ENCODE measurements at regions not wholly inside any gene's neighbourhood (a gene's known extent, or its start where the extent isn't known, plus 50 kb on each side); places are given as distances from the start of the nearest gene placed in this dataset.

GRCh38 chr18:41461114-41461513 lies 493.9 kb upstream of the PIK3C3 start:
- no peak overlapping the region for H2AK5ac ChIP-seq (ENCODE audit: low read depth, low read length)
- 82% methylated on average over 2 of the region's 2 CpGs; no CpG with 5 or more reads in 1 of the 2 experiments for WGBS, 2 experiments (ENCODE audit: extremely low coverage in 1 of 2, insufficient coverage in 1 of 2, insufficient read length in 1 of 2, insufficient replicate concordance in 2 of 2, low coverage in 1 of 2, low lambda C conversion rate in 2 of 2, missing lambda C conversion rate in 1 of 2)
- POLR2A ChIA-PET (ENCODE audit: partially characterized antibody), result interaction anchor here (1.7 kb wide), 1 partner anchor 10 kb away, joined by 5 read pairs; no protein-coding TSS in a partner anchor
- H2AFZ ChIP-seq (ENCODE audit: low read length), result no peak overlapping the region
- H3K36me3 ChIP-seq (ENCODE audit: control insufficient read depth in 2 of 4, insufficient read depth in 4 of 4, low read length in 3 of 4), result no peaks in the 10 kb centered on the region
- H3K9me3 ChIP-seq (ENCODE audit: insufficient read depth in 2 of 2, low read depth in 1 of 2, low read length in 1 of 2), result no peaks in the 10 kb centered on the region
- CTCF ChIA-PET (ENCODE audit: partially characterized antibody), result no interaction called here
- H3K79me2 ChIP-seq (ENCODE audit: control insufficient read depth in 1 of 2, insufficient read depth in 2 of 2, low read length in 2 of 2), result no peaks in the 10 kb centered on the region
- no peak overlapping the region for H2BK120ac ChIP-seq (replicated peaks; ENCODE audit: low read depth, low read length)
- H3K79me1 ChIP-seq (ENCODE audit: low read depth, low read length), result no peaks in the 10 kb centered on the region
- no peak overlapping the region for H4K5ac ChIP-seq (ENCODE audit: insufficient read length, low read depth, low read length)
- H2BK20ac ChIP-seq (ENCODE audit: low read length), result no peak overlapping the region
- no peak overlapping the region for H3K14ac ChIP-seq (ENCODE audit: insufficient read length)
- H2BK15ac ChIP-seq (ENCODE audit: low read length), result no peak overlapping the region
- no peak for DNase-seq (ENCODE audit: low read depth in 1 of 2, low spot score in 2 of 2)
- H4K20me1 ChIP-seq (replicated peaks in 1 of 2; ENCODE audit: control insufficient read depth in 1 of 2, insufficient read depth in 2 of 2, low read length in 2 of 2), result no peaks in the 10 kb centered on the region
- H4K91ac ChIP-seq (replicated peaks; ENCODE audit: insufficient read length, low read length), result no peak overlapping the region
- no peak overlapping the region for H3K27ac ChIP-seq (ENCODE audit: low read depth, low read length)
- H3K4ac ChIP-seq (replicated peaks; ENCODE audit: insufficient read length, low read depth, low read length), result no peak overlapping the region
- no peak overlapping the region for H3K23ac ChIP-seq (ENCODE audit: insufficient read length)
- H3K23me2 ChIP-seq (ENCODE audit: low read depth, low read length), result no peaks in the 10 kb centered on the region
- FAIRE-seq, result no peak
- H3K56ac ChIP-seq (replicated peaks; ENCODE audit: insufficient read length, low read depth, low read length), result no peak overlapping the region
- no peak overlapping the region for H3K9ac ChIP-seq (replicated peaks in 1 of 4; ENCODE audit: extremely low read depth in 1 of 4, low read depth in 3 of 4, low read length in 3 of 4)
- no peak overlapping the region for H2BK12ac ChIP-seq (ENCODE audit: low read depth, low read length)
- H3K4me1 ChIP-seq (replicated peaks in 1 of 4; ENCODE audit: control insufficient read depth in 3 of 4, insufficient read depth in 4 of 4, low read length in 3 of 4), result peaks cover 0 to 6% (median 4%) of the 10 kb centered on the region in 4 experiments; a peak in 3 of 7 replicates
- H3K18ac ChIP-seq (ENCODE audit: extremely low read depth, low read length), result no peak overlapping the region
- no peak overlapping the region for H3K4me2 ChIP-seq (ENCODE audit: insufficient read depth in 1 of 2, low read depth in 2 of 2, low read length in 2 of 2)
- H3K4me3 ChIP-seq (ENCODE audit: extremely low read depth in 1 of 4, insufficient read depth in 2 of 4, low read depth in 3 of 4, low read length in 4 of 4), result no peak overlapping the region
- H4K8ac ChIP-seq (ENCODE audit: extremely low read depth, insufficient read depth, low read length), result no peak overlapping the region
- H3K27me3 ChIP-seq (replicated peaks in 1 of 4; ENCODE audit: control insufficient read depth in 3 of 4, extremely low read depth in 1 of 4, insufficient read depth in 3 of 4, low read length in 3 of 4), result no peaks in the 10 kb centered on the region
- no peak overlapping the region for H2BK5ac ChIP-seq (ENCODE audit: low read depth, low read length)
- no peak for TF ChIP-seq EP300 (IDR thresholded peaks at IDR 0.05; ENCODE audit: borderline replicate concordance in 1 of 2, low read depth in 2 of 2, low read length in 2 of 2)
- no peak for TF ChIP-seq CHD1 (IDR thresholded peaks at IDR 0.05; ENCODE audit: low read depth, low read length)
- no peak for TF ChIP-seq ATF2 (IDR thresholded peaks at IDR 0.05; ENCODE audit: low read length)
- TF ChIP-seq JUN (IDR thresholded peaks at IDR 0.05; ENCODE audit: low read depth, low read length), result no peak
- TF ChIP-seq CREB1 (IDR thresholded peaks at IDR 0.05), result no peak
- no peak for TF ChIP-seq NANOG (IDR thresholded peaks at IDR 0.05; ENCODE audit: insufficient read depth, low read depth, low read length, poor library complexity, severe bottlenecking)
- no peak for TF ChIP-seq SP2 (IDR thresholded peaks at IDR 0.05; ENCODE audit: low read length)
- no peak for TF ChIP-seq FOSL1 (IDR thresholded peaks at IDR 0.05; ENCODE audit: insufficient read depth, low read depth, low read length)
- no peak for TF ChIP-seq MAX (IDR thresholded peaks at IDR 0.05)

Data from H1 (cell line).